A549 (cell line): ENCODE measurements at regions not wholly inside any gene's neighbourhood (a gene's known extent, or its start where the extent isn't known, plus 50 kb on each side); places are given as distances from the start of the nearest gene placed in this dataset.
"Not testable (repeated sequence)": the region's sequence is repeated elsewhere in the genome, so short reads cannot be mapped to it uniquely, and the experiment has no call there.

Experiments
- ATAC-seq, 2 experiments: fragments of 200-7000 bp in 1 of 2; fragments of >200 bp in 1 of 2; cut with Nextera tagmentation in 1 of 2; cut with Tn5 transposase in 1 of 2; 3 replicates each; pipeline versions ENCODE4 v1.8.0 to v1.9.1; 2018 to 2020; ENCODE audit warnings: mild to moderate bottlenecking in 1 of 2, moderate library complexity in 1 of 2
- CTCF ChIA-PET: fragments of 300-600 bp; sonication (Branson Sonifier 250); formaldehyde crosslinking; extraction: SDS; loops from one replicate; lab custom pipeline; 2021; ENCODE audit warnings: antibody characterized with exemption, inconsistent platforms; lab: Yijun Ruan, JAX
- POLR2A ChIA-PET: fragments of 350-600 bp; formaldehyde crosslinking; extraction: SDS; loops from one replicate; lab custom pipeline; 2021; ENCODE audit warnings: antibody characterized with exemption, inconsistent platforms; lab: Yijun Ruan, JAX
- DNase-seq, 2 experiments: peaks; one replicate each; pipeline versions ENCODE4 v3.0.0 to v3.0.0-alpha.2; 2011 to 2016; ENCODE audit warnings: low read depth in 1 of 2, low spot score in 1 of 2
- FAIRE-seq: peaks from 2 replicates; lab custom pipeline; 2011; peaks lifted over from hg19 to GRCh38; lab: Jason Lieb, UNC
- H3K27ac ChIP-seq, 2 experiments: fragments of >200 bp; sonication (Bioruptor Twin); formaldehyde crosslinking; 3 replicates each; pipeline ENCODE4 v1.5.1; 2016 to 2017
- H3K4me1 ChIP-seq: fragments of >200 bp; sonication (Bioruptor Twin); formaldehyde crosslinking; 3 replicates; pipeline ENCODE4 v1.6.1; 2016
- H3K4me2 ChIP-seq: fragments of >200 bp; sonication (Bioruptor Twin); formaldehyde crosslinking; 3 replicates; pipeline ENCODE4 v1.6.1; 2016
- H3K4me3 ChIP-seq: fragments of >200 bp; sonication (Bioruptor Twin); formaldehyde crosslinking; 3 replicates; pipeline ENCODE4 v1.5.1; 2016
- H3K9me3 ChIP-seq: fragments of >200 bp; sonication (Bioruptor Twin); formaldehyde crosslinking; 3 replicates; pipeline ENCODE4 v1.6.1; 2016
- WGBS: methylation state at CpG from one replicate; pipeline ENCODE4 v1.1.6; 2017; ENCODE audit errors: missing lambda C conversion rate; 5-methylcytosine and 5-hydroxymethylcytosine counted together

DNA sequence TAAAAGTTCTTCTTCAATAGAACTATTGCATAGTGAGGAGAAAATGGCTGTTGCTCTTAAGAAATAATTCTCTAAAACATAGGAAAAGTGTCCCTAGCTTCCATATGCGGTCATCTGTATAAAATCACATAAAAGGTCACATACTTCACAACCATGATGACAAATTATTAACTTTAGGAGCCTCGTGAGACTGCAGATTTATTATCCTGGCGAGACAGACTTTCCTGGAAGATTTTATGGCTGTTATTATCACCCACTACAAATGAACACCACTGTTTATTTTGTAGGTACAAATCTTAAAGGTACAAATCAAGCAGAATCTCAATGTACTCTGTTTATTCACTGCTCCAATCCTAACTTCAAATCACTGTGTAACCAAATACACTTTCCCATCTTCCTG is 55.0 kb upstream of the AGAP4 start:
- H3K4me3 ChIP-seq, ATAC-seq, H3K9me3 ChIP-seq, FAIRE-seq, H3K27ac ChIP-seq, CTCF ChIA-PET, H3K4me1 ChIP-seq, H3K4me2 ChIP-seq, DNase-seq, POLR2A ChIA-PET: not testable (repeated sequence)
- WGBS: no CpG with 5 or more reads among the region's 3 CpGs

DNA sequence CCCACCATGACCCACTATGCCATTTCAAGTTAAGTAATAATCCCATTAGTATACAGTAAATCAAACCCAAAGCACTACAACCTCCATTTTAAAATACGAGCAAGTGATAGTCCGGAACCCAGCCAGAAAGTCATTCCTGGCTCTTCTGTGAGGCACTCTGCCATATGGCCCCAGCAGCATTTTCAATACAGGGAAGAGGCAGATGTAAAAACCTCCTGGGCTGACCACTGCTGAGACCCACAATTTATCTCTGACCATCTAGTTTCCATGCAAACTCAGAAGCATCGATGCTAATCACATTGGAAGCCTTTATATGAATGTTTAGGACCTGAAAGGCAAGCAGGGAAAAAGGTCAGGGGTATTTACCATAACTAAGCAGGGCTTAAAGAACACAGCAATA is 56.3 kb upstream of the AGAP4 start:
- H3K9me3 ChIP-seq, H3K27ac ChIP-seq, DNase-seq, H3K4me2 ChIP-seq, H3K4me3 ChIP-seq, CTCF ChIA-PET, POLR2A ChIA-PET, ATAC-seq, H3K4me1 ChIP-seq, FAIRE-seq: not testable (repeated sequence)
- no CpG with 5 or more reads among the region's 3 CpGs for WGBS

DNA sequence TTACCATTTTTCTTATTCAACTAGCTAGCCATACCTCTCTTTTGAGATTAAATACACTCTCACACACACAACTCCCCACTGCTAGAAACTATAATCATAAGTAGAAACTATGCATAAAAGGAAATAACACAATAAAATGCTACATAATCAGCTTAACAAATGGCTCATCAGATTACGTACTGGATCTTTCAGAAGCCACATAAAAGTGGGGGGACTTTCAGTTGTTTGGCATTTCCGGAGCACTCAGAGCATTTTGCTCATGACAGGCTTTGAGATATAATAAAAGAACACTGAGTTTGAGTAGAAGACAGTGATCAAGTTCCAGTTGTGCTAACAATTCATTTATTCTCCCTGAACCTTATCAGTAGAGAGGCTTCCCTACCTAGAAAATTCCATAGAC is 56.8 kb upstream of the AGAP4 start:
- DNase-seq, H3K4me3 ChIP-seq, H3K27ac ChIP-seq, CTCF ChIA-PET, H3K9me3 ChIP-seq, H3K4me1 ChIP-seq, FAIRE-seq, ATAC-seq, POLR2A ChIA-PET, H3K4me2 ChIP-seq: not testable (repeated sequence)
- WGBS: 93% methylated on average over 2 of the region's 2 CpGs

DNA sequence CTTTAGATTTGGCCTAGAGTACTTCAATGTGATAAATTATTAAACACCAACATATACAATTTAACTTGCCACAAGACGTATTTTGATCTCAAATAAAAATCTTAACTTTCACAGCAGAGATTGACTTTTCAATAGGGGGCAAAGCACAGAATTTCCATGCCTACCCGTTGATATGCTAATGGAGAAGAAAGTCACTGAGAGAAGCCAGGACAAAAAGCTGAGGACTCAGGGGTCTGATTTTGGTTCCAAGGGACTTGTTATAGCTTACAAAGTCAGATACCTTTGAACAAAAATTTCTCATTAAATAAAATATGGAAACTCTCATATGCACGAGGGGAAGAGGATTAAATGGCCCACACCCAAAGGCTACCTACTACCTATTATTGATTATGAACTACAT is 59.1 kb upstream of the TIMM23 start:
- CTCF ChIA-PET, ATAC-seq, H3K9me3 ChIP-seq, H3K27ac ChIP-seq, H3K4me2 ChIP-seq, FAIRE-seq, H3K4me3 ChIP-seq, H3K4me1 ChIP-seq, POLR2A ChIA-PET, DNase-seq: not testable (repeated sequence)
- 91% methylated on average over 3 of the region's 3 CpGs for WGBS

DNA sequence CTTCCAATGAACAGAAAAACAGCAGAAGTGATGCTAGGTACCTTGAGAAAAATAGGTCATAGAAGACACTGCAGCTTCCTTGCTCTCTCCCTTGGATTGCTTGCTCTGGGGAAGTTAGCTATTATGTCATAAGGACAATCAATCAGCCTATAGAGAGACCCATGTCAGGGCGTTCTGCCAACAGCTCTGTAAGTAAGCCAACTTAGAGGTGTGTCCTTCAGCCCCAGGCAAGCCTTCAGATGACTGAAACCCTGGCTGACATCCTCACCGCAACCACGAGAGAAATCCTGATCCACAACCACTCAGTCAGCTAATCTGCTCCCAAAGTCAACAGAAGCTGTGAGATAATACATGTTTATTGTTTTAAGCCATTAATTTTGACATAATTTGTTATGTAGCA is 57.5 kb upstream of the TIMM23 start:
- WGBS: 20% methylated on average over 1 of the region's 3 CpGs
- H3K4me2 ChIP-seq, DNase-seq, CTCF ChIA-PET, H3K4me1 ChIP-seq, H3K4me3 ChIP-seq, H3K9me3 ChIP-seq, POLR2A ChIA-PET, H3K27ac ChIP-seq, FAIRE-seq: not testable (repeated sequence)
- peak; percentile 53 to 62; a peak in 5 of 6 replicates for ATAC-seq

DNA sequence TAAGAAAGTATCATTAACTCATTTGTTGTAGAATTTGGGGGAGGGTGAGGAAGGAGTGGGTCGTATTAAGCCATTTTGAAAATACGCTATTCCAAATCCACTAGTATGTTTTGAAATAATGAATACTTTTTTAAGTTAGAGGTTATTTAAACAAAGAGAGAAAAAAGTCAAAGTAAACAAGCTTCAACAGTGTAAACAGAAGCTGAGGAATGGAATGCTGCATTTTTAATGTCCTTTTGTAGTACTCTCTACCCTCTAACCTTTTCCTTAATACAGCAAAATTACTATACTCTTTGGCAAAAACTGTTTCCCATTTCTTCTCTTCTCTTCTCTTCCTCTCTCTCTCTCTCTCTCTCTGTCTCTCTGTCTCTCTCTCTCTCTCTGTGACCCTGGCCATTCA is 56.7 kb upstream of the TIMM23 start:
- FAIRE-seq, H3K4me3 ChIP-seq, CTCF ChIA-PET, H3K4me2 ChIP-seq, H3K4me1 ChIP-seq, POLR2A ChIA-PET, H3K27ac ChIP-seq, H3K9me3 ChIP-seq, DNase-seq: not testable (repeated sequence)
- ATAC-seq: peak in 1 of 2 experiments; percentile 69; a peak in 2 of 6 replicates
- no CpG with 5 or more reads among the region's 2 CpGs for WGBS

DNA sequence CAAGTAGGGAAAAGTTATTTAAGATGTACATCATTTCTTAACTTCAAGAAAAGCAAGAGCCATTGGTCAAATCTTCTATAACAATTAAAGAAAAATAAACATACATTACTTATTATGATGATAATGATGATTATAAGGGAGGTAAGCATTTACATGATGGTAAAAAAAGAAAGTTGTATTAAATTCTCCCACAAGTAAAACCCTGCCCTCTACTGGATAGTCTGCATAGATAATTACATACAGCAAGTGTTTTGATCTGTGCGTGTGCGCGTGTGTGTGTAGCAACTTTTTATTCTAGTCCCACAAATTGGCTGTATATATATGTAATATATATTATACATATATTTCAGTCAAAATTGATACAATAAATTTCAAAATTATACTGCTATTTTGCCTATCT is 51.4 kb upstream of the TIMM23 start:
- H3K4me1 ChIP-seq, CTCF ChIA-PET, H3K4me2 ChIP-seq, ATAC-seq, H3K27ac ChIP-seq, DNase-seq, POLR2A ChIA-PET, FAIRE-seq, H3K4me3 ChIP-seq, H3K9me3 ChIP-seq: not testable (repeated sequence)
- WGBS: 99% methylated on average over 3 of the region's 3 CpGs
